ENCODE measurements at regions not wholly inside any gene's neighbourhood (a gene's known extent, or its start where the extent isn't known, plus 50 kb on each side); places are given as distances from the start of the nearest gene placed in this dataset.
"Not testable (repeated sequence)": the region's sequence is repeated elsewhere in the genome, so short reads cannot be mapped to it uniquely, and the experiment has no call there.

- not testable (repeated sequence) for DNase-seq
Observed at GRCh38 chr16:29212084-29213027, 194.2 kb downstream of the NPIPB11 start.

- not testable (repeated sequence) for DNase-seq
Observed at GRCh38 chr16:29211456-29211855, 195.1 kb downstream of the NPIPB11 start.

DNA sequence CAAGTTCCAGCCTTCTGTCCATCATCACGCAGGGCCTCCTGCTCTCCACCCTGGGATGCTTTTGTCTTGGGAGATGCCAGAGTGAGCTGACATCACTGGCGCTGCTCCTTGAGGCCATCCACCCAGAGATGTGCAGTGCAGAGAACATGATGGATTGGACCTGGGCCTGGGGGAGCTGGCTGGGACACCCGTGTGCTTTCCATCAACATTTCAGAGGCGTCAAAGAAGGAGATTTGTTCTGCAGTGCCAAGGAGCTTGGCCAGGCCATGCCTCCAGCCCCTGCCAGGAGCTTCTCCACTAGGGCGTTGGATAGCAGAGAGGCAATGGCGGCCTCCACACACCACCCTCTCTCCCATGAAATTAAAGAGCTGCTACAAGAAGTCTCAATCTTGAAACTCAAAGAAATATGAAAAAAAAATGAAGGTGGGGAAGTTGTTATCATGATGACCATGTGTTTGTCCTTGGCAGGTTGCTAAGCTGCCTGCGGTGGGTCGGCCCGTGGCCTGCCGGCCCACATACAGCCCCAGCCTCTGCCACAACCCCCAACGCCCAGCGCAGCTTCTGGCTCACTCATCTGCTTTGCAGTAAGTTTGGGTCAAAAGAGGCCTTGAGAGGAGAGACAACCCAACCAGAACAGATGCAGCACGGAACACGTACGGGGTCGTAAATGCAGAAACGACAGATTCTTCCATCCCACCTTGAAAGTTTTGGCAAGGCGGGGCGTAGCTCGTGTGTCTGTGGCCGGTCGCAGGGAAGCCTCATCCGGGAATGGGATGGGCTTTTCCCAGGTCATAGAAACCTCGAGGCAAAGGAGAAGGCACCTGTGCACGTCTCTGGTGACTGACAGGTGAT lies 196.0 kb downstream of the NPIPB11 start:
- not testable (repeated sequence) for DNase-seq

DNA sequence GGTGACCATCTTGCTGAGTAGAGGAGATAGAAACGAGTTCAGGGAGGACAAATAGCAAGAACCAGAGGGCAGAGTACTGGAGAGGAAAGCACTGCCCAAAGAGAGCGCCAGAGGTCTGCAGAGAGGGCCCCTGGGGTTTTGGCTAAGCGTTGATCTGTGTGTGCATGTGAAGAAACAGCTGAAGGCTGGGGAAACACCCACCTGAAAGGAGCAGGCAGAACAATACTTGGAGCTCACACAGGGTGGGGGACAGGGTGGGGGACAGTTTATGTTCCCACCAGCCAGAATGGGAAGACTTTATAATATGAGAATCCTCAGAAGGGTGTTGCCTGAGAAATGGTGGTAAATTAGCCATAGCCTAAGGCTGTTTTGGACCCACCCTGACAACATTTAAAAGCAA lies 200.4 kb downstream of the NPIPB11 start:
- DNase-seq: not testable (repeated sequence)

GRCh38 chr16:29205151-29205550 lies 201.4 kb downstream of the NPIPB11 start:
- DNase-seq: not testable (repeated sequence)

DNA sequence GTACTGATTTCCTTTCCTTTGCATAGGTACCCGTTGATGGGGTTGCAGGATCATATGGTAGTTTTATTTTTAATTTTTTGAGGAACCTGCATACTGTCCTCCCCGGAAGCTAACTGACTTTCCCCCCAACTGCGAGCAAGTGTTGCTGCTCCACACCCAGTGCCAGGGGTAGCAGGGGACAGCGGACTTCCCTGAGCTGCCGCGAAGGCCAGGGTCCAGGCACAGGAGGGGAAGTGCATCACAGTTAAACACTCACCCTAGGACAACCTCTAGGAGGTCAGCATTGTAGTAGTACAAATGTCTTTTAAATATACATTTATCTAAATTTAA lies 201.7 kb downstream of the NPIPB11 start:
- DNase-seq: no peak

DNA sequence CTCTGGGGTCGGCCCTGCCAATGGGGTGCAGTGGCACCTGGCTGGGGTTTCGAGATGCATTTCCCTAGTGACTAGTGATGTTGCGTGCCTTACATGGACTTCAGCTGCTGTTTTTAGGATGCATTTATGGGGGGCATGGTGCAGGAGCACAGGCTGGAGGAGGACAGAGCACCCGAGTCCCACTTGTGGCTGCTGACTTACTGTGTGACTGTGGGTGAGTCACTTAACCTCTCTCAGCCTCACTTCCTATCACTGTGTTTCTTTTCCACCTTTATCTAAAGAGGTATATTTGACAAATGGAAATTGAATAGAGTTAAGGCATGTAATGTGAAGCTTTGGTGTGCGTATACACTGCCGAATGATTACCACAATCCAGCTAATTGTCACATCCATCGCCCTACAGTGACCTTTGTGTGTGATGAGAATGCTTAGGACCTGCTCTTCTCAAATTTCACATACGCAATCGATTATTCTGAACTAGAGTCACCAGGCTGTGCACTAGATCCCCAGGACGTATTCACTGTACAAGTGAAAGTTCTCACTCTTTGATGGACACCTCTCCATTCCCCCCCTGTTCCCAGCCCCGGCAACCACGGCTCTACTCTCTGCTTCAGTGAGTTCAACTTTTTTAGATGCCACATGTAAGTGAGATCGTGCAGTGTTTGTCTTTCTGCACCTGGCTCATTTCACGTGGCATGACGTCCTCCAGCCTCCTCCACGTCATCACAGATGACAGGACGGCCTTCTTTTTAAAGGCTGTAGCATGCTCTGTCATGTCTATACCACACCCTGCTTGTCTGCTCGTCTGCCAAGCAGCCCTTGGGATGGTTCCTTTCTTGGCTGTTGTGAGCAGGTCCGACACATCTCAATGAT lies 202.3 kb downstream of the NPIPB11 start:
- not testable (repeated sequence) for DNase-seq

- DNase-seq: not testable (repeated sequence)
Observed at GRCh38 chr16:29203046-29203932, 203.2 kb downstream of the NPIPB11 start.

GRCh38 chr16:29202642-29203041 lies 203.9 kb downstream of the NPIPB11 start:
- peak; percentile 43 for DNase-seq

GRCh38 chr16:29202025-29202632 lies 204.4 kb downstream of the NPIPB11 start:
- not testable (repeated sequence) for DNase-seq

DNA sequence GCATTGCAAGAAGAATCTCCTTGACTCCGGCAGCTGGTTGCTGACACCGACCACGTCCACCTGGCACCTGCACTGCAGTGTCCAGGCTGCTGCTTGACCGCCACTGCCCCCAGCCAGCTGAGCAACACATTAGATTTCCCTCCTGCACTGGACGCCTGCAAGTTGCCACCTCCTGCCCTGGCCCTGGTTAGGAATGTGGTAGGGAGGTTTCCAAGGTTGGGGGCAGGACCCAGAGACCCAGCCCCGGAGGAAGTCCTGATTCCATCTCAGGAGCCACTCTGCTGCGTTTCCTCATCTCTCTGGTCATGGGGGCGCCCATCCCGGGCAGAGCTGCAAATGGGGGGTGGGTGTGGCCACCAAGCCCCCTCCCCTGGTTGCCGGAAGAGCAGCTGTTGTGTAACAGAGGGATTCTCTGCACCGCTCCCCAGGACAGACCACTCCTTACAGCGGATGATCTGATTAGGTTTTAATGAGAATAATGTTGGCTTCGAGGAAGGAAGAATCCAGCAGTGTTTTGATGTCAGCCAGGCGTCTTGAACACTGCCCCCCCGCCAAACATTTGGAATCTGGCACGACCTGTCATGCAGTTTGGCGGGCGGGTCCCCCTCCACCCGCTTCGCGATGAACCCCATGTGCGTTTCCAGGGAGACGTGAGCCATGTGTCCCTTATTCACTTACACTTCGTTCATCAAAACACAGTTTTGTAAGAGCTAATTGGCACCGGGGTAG lies 205.1 kb downstream of the NPIPB11 start:
- peak; percentile 20 for DNase-seq

DNA sequence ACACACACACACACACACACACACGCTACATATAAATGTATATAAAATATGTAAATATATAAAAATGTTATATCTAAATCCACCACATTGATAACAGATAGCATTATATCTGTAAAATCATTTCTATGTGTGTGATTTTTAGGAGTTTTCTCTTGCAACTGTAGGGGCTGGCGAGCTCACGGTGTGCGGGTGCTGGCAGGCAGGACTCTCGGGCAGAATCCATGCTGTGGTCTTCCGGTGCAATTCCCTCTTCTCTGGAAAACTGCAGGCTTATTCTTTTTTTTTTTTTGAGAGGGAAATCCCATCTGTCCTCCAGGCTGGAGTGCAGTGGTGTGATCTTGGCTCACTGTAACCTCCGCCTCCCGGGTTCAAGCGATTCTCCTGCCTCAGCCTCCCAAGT lies 205.8 kb downstream of the NPIPB11 start:
- DNase-seq: not testable (repeated sequence)

GRCh38 chr16:29200135-29200601 lies 206.3 kb downstream of the NPIPB11 start:
- not testable (repeated sequence) for DNase-seq

DNA sequence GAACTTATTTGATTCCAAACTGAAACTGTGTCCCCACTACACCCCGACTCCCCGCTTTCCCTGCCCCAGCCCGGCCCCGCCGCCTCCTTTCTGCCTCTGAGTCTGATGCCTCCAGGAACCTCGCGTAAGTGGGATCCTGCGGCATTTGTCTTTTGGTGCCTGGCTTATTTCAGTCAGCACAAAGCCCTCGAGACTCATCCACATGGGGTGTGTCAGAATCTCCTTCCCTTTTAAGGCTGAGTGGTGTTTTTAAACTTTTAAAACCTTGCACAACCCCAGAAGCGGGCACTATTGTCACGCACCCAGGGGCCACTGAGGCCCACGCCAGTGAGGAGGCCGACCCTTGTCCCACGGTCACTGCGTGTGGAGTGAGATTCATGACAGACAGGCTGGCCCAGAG lies 206.9 kb downstream of the NPIPB11 start:
- not testable (repeated sequence) for DNase-seq

GRCh38 chr16:29198731-29199521 lies 207.6 kb downstream of the NPIPB11 start:
- no peak for DNase-seq

DNA sequence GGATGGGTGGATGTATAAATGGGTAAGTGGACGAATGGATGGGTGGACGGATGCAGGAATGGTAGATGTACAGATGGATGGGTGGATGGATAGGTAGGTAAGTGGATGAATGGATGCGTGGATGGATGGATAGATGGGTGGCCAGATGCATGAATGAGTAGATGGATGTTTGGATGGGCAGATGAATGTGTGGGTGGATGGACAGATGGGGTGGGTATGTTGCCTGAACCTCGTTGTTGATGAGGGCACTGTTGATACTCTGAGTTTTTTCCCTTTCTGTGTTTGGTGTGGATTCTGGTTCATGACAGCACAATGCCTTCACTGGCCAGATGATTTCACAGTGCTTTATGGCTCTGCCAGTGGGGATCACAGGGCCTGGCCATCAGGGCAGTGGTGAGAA lies 208.3 kb downstream of the NPIPB11 start:
- DNase-seq: no peak

- DNase-seq: not testable (repeated sequence)
Observed at GRCh38 chr16:29197494-29198100, 208.9 kb downstream of the NPIPB11 start.

GRCh38 chr16:29196746-29197145 lies 209.8 kb downstream of the NPIPB11 start:
- DNase-seq: not testable (repeated sequence)
